ENCODE measurements at regions not wholly inside any gene's neighbourhood (a gene's known extent, or its start where the extent isn't known, plus 50 kb on each side); places are given as distances from the start of the nearest gene placed in this dataset.
A peak's percentile ranks its signal among the peaks of the same experiment; 100 is the strongest.

DNA sequence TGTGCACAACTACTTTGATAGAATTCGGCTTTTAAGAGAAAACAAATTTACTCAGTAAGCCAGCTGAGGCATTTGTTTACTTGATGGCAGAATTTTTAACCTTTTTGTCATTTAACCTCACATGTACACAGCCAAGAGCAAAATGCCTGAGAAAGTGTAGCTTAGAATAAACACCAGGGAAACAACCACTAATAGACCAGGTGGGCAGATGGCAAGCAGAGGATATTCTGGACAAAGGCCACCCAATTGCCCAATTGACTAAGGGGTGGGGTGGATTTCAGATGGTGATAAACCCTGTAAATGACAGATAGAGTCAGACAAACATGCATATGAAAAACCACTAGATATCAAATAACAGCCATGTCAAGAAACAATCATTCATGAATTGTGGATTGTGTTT is 190.7 kb upstream of the FBXL4 start:
- H3K4me3 ChIP-seq (ENCODE audit: low read depth, low read length) = no peak overlapping the region
- in situ Hi-C loops (cut with HindIII; ENCODE audit: low pct_ligation_motif_present, low sequenced_read_pairs) = no loop called here
- H3K27ac ChIP-seq = no peak overlapping the region
- H3K27me3 ChIP-seq (replicated peaks) = no peaks in the 10 kb centered on the region
- DNase-seq = no peak
- no peaks in the 10 kb centered on the region for H3K36me3 ChIP-seq (replicated peaks)
- TF ChIP-seq, protein P1, sequence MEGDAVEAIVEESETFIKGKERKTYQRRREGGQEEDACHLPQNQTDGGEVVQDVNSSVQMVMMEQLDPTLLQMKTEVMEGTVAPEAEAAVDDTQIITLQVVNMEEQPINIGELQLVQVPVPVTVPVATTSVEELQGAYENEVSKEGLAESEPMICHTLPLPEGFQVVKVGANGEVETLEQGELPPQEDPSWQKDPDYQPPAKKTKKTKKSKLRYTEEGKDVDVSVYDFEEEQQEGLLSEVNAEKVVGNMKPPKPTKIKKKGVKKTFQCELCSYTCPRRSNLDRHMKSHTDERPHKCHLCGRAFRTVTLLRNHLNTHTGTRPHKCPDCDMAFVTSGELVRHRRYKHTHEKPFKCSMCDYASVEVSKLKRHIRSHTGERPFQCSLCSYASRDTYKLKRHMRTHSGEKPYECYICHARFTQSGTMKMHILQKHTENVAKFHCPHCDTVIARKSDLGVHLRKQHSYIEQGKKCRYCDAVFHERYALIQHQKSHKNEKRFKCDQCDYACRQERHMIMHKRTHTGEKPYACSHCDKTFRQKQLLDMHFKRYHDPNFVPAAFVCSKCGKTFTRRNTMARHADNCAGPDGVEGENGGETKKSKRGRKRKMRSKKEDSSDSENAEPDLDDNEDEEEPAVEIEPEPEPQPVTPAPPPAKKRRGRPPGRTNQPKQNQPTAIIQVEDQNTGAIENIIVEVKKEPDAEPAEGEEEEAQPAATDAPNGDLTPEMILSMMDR (IDR thresholded peaks at IDR 0.05; ENCODE audit: low read depth, low read length, missing control alignments) = no peak

DNA sequence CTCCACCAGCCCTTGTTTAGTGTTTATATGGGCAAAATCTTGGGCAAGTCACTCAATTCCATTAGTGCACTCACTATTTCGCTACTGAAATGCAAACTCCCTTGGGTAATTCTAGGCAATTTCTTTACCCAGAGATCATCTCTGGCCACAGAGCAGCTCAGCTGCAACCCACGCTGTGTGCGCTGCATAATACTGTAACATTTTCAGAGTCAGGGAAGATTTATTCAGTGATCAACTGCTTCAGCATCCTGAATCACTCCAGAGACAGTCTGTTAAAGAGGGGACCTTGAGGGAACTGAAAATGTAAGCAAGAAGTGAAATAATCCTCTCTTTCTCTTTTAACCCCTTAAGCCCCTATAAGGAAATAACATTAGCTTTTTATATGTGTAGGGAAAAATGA is 189.6 kb upstream of the FBXL4 start:
- no peak overlapping the region for H3K4me3 ChIP-seq (ENCODE audit: low read depth, low read length)
- DNase-seq = no peak
- in situ Hi-C loops (cut with HindIII; ENCODE audit: low pct_ligation_motif_present, low sequenced_read_pairs) = no loop called here
- no peaks in the 10 kb centered on the region for H3K36me3 ChIP-seq (replicated peaks)
- no peaks in the 10 kb centered on the region for H3K27me3 ChIP-seq (replicated peaks)
- TF ChIP-seq, protein P1 (IDR thresholded peaks at IDR 0.05; ENCODE audit: low read depth, low read length, missing control alignments) = no peak
- H3K27ac ChIP-seq = no peak overlapping the region

DNA sequence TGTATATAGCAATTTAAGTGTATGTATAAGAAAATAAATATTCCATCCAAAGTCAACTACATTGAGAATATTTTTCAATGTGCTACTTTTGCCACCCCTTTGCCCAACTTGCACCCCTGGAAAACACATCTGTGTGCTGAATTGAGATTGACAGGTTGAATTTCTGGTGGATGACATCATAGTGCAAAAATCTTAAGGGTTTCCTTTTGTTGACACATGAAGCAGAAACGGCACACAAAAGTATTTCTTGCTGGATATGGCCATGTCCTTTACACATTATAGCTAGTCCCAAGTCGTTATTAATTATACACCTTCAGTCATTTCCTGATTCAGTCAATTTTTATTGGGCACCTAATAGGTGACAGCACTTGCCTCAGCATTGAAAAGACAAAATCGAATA is 188.7 kb upstream of the FBXL4 start:
- no peak for DNase-seq
- Histone ChIP-seq H3K4me3 (ENCODE audit: low read depth, low read length) (no peak overlapping the region), H3K36me3 (replicated peaks) (no peaks in the 10 kb centered on the region), H3K27me3 (replicated peaks) (no peaks in the 10 kb centered on the region), H3K27ac (no peak overlapping the region)
- in situ Hi-C loops (cut with HindIII; ENCODE audit: low pct_ligation_motif_present, low sequenced_read_pairs) = no loop called here
- TF ChIP-seq, protein P1 (IDR thresholded peaks at IDR 0.05; ENCODE audit: low read depth, low read length, missing control alignments) = no peak

DNA sequence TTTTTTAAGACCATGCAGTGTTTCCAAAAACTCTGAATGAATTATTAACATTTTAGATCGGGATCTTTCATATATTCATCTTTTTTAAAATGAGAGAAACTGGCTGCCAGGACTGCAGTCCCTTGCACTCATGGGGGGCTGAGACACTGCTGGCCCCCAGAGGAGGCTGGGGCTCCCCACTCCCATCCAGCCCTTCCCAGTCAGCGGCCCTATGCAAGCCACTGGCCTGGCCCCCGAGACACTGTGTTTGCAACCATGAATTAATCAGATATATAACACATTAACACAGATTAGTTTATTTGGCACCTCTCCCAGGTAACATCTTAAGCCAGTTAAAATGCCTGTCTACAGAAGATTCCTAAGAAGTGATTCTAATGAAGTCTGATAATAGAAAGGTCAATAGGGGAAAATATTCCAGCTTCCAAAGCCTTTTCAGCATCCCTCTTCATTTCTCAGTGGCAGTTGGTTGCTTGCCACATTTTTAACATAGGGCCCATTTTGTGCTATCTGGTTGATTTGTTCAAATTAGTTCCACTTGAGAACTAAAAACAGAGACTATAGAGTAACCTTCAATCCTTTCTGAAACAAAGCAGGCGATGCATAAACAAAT is 184.4 kb upstream of the FBXL4 start:
- Histone ChIP-seq H3K27ac (no peak overlapping the region), H3K27me3 (replicated peaks) (no peaks in the 10 kb centered on the region), H3K4me3 (ENCODE audit: low read depth, low read length) (no peak overlapping the region), H3K36me3 (replicated peaks) (no peaks in the 10 kb centered on the region)
- TF ChIP-seq, protein P1 (IDR thresholded peaks at IDR 0.05; ENCODE audit: low read depth, low read length, missing control alignments) = no peak
- no peak for DNase-seq
- in situ Hi-C loops (cut with HindIII; ENCODE audit: low pct_ligation_motif_present, low sequenced_read_pairs) = no loop called here

DNA sequence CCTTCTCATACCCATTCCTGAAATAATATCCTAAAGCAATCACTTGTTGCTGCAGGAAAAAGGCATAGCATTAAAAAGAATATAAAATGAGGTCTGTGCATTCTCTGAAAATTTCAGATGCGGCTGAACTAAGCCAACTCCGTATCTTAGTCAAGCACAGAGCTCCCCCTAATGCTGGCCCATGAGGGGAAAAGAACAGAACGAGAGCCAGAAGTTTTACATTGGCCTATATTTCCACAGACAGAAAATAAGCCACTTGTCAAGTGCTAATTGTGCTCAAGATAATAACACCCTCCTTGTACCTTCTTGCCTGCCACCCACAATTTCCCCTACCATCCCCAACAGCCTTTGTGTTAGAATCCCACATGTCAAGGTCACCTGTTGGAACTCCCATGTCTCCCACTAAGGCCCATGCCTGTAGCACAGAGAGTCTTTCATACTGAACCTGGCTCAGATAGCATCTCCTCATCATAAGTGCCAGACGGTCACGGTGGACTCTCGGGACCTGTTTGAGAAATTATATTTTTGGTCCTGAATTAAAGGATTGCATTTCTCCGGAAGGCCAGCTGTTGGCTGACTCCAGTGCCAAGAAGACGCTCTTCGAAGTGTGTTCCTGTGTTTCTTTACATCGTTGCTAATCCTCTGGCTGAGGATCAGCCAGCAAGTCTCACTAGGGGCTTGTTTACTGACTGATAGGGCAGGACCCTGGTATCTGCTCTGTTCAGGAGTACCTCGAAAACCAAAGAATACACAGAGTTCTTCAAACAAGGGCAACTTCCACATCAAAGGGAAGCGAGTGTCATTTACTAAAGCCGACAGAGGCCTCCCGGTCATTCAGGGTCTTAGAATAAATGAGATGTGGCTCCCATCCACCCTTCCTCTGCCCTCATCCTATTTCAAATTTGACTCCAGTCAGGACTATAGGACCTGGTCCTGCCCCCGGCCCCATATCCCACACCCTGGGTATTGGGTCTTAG is 183.4 kb upstream of the FBXL4 start:
- Histone ChIP-seq H3K27ac (no peak overlapping the region), H3K27me3 (replicated peaks) (no peaks in the 10 kb centered on the region), H3K4me3 (ENCODE audit: low read depth, low read length) (no peak overlapping the region), H3K36me3 (replicated peaks) (no peaks in the 10 kb centered on the region)
- DNase-seq = no peak
- in situ Hi-C loops (cut with HindIII; ENCODE audit: low pct_ligation_motif_present, low sequenced_read_pairs) = no loop called here
- TF ChIP-seq, protein P1 (IDR thresholded peaks at IDR 0.05; ENCODE audit: low read depth, low read length, missing control alignments) = peak; percentile 47
